Right atrium auricular region (tissue), 2 donors: ENCODE measurements at regions not wholly inside any gene's neighbourhood (a gene's known extent, or its start where the extent isn't known, plus 50 kb on each side); places are given as distances from the start of the nearest gene placed in this dataset.

Experiments used
- DNase-seq: peaks from one replicate; pipeline ENCODE4 v3.0.0-alpha.2; 2019; ENCODE audit warnings: low spot score
- H3K27ac ChIP-seq, 2 donors: fragments of 200-600 bp; sonication (generic); 1 replicate in 1 of 2; 2 replicates in 1 of 2; pipeline ENCODE4 v1.5.1; 2016 to 2019
- H3K27me3 ChIP-seq, 2 donors: fragments of 200-600 bp; sonication (generic); one replicate each; pipeline versions ENCODE4 v1.5.1 to v1.6.0; 2017 to 2019
- H3K36me3 ChIP-seq: fragments of 200-600 bp; sonication (generic); one replicate; pipeline ENCODE4 v1.5.1; 2016
- H3K4me1 ChIP-seq, 2 donors: fragments of 200-600 bp; sonication (generic); one replicate each; pipeline versions ENCODE4 v1.5.1 to v1.6.0; 2017 to 2019
- H3K4me3 ChIP-seq, 2 donors: fragments of 200-600 bp; sonication (generic); 1 replicate in 1 of 2; 2 replicates in 1 of 2; pipeline ENCODE4 v1.5.1; 2017 to 2019; ENCODE audit warnings: mild to moderate bottlenecking in 1 of 2, moderate library complexity in 1 of 2
- H3K9me3 ChIP-seq, 2 donors: fragments of 200-600 bp; sonication (generic); one replicate each; pipeline ENCODE4 v1.5.1; 2019
- CTCF ChIP-seq, 2 donors: fragments of 200-600 bp; sonication (generic); IDR thresholded peaks; one replicate each; pipeline ENCODE4 v1.5.1; 2019; ENCODE audit warnings: antibody characterized with exemption in 2 of 2

DNA sequence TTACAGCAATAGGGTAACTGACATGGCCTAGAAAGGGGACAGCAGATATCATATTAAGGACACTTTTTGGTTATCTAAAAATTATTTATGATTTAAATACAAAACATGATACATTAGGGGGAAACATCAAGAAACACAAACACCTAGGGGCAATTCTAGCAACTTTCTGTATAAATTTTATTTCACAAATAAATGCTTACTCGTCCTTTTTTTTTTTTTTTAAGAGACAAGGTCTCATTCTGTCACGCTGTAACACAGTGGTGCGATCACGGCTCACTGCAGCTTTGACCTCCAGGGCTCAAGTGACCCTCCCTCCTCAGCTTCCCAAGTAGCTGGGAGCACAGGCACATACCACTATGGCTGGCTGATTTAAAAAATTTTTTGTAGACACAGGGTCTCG, 151.8 kb upstream of the BCOR start:
- H3K9me3 ChIP-seq: no peaks in the 10 kb centered on the region
- no peak overlapping the region for H3K27ac ChIP-seq
- H3K4me3 ChIP-seq: no peak overlapping the region
- no peaks in the 10 kb centered on the region for H3K27me3 ChIP-seq
- TF ChIP-seq CTCF (IDR thresholded peaks at IDR 0.05): no peak
- no peak for DNase-seq
- no peaks in the 10 kb centered on the region for H3K36me3 ChIP-seq
- no peaks in the 10 kb centered on the region for H3K4me1 ChIP-seq

DNA sequence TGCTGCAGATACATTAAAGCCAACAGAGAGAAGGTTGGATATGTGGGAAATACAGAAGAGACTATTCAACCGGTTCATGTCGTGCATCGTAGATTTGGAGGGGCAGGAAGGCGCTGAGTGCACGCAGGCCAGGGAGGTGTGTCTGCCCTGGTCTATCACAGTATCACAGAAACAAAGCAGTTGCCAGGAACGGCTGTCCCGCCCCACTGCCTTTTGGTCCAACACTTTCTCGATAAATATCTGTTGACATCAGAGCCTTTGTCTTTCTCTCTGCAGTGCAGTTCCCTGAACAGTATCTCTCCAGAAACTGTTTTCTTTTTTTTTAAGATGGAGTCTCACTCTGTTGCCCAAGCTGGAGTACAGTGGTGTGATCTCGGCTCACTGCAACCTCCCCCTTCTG, 151.1 kb upstream of the BCOR start:
- H3K27me3 ChIP-seq: no peaks in the 10 kb centered on the region
- no peaks in the 10 kb centered on the region for H3K4me1 ChIP-seq
- no peak overlapping the region for H3K27ac ChIP-seq
- no peak overlapping the region for H3K4me3 ChIP-seq
- DNase-seq: no peak
- H3K36me3 ChIP-seq: no peaks in the 10 kb centered on the region
- no peak for TF ChIP-seq CTCF (IDR thresholded peaks at IDR 0.05)
- H3K9me3 ChIP-seq: no peaks in the 10 kb centered on the region

GRCh38 chrX:40247848-40248622, 150.3 kb upstream of the BCOR start:
- TF ChIP-seq CTCF (IDR thresholded peaks at IDR 0.05): no peak
- H3K27ac ChIP-seq: no peak overlapping the region
- DNase-seq: no peak
- H3K4me1 ChIP-seq: no peaks in the 10 kb centered on the region
- H3K4me3 ChIP-seq: no peak overlapping the region
- no peaks in the 10 kb centered on the region for H3K9me3 ChIP-seq
- H3K36me3 ChIP-seq: no peaks in the 10 kb centered on the region
- no peaks in the 10 kb centered on the region for H3K27me3 ChIP-seq

DNA sequence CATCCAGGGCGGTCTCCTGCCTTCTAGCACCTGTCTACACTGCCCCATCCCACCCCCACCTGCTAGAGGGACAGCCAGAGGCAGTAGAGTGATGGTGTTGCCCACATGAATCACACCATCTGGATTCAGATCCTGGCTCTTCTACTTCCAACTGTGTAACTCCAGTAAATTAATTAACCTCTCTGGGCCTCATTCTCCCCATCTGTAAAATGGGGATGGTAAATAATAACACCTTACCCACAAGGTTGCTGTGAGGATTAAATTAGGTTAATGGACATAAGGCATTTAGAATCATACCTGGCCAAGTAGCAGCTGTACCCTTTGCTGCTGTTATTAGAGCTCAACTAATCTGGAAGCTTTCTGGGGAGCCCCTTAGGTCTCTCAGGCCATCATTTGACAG, 149.6 kb upstream of the BCOR start:
- H3K27me3 ChIP-seq: no peaks in the 10 kb centered on the region
- H3K27ac ChIP-seq: no peak overlapping the region
- H3K4me3 ChIP-seq: no peak overlapping the region
- no peaks in the 10 kb centered on the region for H3K36me3 ChIP-seq
- DNase-seq: no peak
- no peaks in the 10 kb centered on the region for H3K9me3 ChIP-seq
- H3K4me1 ChIP-seq: no peaks in the 10 kb centered on the region
- TF ChIP-seq CTCF (IDR thresholded peaks at IDR 0.05): no peak

DNA sequence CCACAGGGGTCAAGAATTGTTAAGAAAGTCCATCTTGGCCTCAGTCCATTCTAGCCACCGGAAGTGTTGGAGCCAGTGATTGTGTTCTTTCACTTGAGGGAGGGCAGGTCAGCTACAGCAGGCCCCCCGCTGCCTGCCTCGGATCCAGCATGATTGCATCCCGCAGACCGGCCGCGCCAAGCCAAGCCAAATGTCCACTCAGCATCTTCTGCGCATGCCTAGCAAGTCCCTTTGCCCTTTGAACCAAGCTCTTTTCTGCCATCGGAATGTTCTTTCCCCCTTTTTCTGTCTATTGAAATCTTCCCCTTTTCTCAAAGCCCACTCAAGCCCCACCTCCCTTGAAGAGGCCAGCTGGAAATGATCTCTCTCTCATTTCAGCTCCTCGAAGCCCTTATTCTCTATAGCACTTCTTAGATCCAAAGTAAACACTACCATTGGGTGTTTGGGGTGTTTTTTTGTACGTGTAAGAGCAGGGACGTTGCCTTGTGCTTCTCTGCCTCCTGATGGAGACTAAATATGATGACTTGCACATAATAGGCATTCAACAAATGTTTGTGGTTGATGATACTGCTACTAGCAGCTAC, 147.8 kb upstream of the BCOR start:
- no peaks in the 10 kb centered on the region for H3K9me3 ChIP-seq
- no peak for DNase-seq
- peak overlapping the region in 1 of 2 donors; percentile 13 for H3K4me3 ChIP-seq
- no peaks in the 10 kb centered on the region for H3K4me1 ChIP-seq
- H3K36me3 ChIP-seq: no peaks in the 10 kb centered on the region
- H3K27ac ChIP-seq: no peak overlapping the region
- H3K27me3 ChIP-seq: no peaks in the 10 kb centered on the region
- no peak for TF ChIP-seq CTCF (IDR thresholded peaks at IDR 0.05)
